ENCODE measurements at regions not wholly inside any gene's neighbourhood (a gene's known extent, or its start where the extent isn't known, plus 50 kb on each side); places are given as distances from the start of the nearest gene placed in this dataset.
A peak's percentile ranks its signal among the peaks of the same experiment; 100 is the strongest.
"Not testable (repeated sequence)": the region's sequence is repeated elsewhere in the genome, so short reads cannot be mapped to it uniquely, and the experiment has no call there.

DNA sequence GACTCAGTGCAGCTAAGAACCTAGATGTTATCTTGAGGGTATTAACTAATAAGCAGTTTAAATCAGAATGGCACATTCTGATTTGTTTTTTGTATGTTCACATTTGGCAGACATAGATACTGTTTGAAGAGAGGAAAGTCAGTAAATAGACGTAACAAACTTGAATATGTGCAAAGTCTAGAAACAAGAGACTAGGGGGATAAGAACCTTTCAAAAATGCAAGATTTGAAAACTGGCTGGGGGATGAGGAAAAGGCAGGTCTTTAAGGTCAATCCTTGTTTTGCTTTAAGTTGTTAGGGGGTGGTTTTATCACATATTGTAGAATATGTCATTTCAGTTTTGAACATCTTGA is 136.5 kb downstream of the ZNF92 start:
- not testable (repeated sequence) for DNase-seq

DNA sequence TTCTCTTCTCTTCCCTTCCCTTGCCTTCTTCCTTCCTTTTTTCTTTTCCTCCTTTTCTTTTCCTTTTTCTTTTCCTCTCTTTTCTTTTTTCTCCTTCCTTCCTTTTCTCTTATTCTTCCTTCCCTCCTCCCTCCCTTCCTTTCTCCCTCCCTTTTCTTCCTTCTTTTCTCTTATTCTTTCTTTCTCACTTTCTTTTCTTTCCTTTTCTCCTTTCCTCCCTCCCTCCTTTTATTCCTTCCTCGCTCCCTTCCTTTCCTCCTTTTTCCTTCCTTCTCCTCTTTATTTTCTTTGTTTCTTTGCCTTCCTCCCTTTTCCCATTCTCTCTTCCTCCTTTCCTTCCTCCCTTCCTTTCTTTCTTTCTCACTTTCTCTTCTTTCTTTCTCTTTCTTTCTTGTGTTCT is 146.1 kb downstream of the ZNF92 start:
- not testable (repeated sequence) for DNase-seq

DNA sequence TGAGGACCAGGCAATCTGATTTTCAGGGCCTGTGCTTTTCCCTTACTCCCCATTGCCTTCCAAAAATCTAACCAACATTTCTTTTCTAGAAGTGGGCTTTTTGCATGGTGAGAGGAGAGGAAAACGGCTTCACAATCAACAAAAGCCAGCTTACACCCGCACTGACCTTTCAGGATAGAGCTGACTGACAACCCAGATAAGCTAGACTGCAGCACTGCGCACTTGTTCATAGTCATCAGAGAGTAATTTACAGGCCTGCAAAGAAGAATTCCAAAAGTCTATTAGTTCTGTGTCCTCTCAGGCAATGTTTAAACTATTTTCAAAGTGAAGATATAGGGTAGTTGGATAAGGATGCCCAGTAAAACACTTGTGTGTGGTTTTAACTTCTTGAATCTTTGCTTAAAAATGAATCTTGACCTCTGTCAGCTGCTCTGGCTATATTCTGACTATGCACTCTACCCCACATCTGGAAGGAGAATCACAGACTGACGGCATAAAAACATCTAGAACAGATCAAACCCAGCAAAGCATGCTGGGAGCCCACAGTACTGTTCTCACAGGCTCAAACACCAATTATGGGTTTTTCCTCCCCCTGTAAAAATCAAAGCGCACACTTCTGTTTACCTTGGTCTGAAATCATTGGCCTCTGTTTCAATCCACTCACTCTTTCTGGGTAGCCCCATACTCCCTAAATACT is 172.0 kb downstream of the ZNF92 start:
- not testable (repeated sequence) for DNase-seq

DNA sequence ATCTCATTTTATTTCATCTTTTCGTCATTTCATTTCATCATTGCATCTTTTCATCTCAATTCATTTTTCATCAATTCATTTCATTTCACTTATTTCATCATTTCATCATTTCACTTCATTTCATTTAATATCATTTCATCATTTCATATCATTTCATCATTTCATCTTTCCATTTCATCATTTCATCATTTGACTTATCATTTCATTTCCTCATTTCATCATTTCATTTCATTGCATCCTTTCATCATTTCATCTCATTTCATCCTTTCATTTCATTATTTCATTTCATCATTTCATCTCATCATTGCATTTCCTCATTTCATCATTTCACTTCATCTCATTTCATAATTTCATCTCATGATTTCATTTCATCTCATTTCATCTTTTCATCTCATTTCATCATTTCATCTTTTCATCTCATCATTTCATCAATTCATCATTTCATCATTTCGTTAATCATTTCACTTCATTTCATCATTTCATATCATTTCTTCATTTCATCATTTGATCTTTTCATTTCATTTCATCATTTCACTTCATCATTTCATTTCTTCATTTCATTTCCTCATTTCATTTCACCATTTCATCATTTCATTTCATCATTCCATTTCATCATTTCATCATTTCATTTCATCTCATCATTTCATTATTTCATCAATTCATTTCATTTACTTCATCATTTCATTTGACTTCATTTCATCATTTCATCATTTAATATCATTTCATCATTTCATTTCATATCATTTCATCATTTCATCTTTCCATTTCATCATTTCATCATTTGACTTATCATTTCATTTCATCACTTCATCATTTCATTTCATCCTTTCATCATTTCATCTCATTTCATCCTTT is 176.2 kb downstream of the ZNF92 start:
- DNase-seq, result not testable (repeated sequence)

DNA sequence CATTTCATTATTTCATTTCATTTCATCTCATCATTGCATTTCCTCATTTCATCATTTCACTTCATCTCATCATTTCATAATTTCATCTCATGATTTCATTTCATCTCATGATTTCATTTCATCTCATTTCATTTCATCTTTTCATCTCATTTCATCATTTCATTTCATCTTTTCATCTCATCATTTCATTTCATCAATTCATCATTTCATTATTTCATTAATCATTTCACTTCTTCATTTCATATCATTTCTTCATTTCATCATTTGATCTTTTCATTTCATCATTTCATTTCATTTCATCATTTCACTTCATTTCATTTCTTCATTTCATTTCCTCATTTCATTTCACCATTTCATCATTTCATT is 176.8 kb downstream of the ZNF92 start:
- DNase-seq, result not testable (repeated sequence)

DNA sequence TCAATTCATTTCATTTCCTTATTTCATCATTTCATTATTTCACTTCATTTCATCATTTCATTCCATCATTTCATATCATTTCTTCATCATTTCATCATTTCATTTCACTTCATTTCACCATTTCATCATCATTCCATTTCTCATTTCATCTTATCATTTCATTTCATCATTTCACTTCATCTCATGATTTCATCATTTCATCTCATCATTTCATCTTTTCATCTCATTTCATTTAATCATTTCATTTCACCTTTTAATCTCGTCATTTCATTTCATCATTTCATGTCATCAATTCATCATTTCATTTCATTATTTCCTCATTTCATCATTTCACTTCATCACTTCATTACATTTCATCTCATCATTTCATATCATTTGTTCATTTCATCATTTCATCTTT is 177.4 kb downstream of the ZNF92 start:
- not testable (repeated sequence) for DNase-seq

DNA sequence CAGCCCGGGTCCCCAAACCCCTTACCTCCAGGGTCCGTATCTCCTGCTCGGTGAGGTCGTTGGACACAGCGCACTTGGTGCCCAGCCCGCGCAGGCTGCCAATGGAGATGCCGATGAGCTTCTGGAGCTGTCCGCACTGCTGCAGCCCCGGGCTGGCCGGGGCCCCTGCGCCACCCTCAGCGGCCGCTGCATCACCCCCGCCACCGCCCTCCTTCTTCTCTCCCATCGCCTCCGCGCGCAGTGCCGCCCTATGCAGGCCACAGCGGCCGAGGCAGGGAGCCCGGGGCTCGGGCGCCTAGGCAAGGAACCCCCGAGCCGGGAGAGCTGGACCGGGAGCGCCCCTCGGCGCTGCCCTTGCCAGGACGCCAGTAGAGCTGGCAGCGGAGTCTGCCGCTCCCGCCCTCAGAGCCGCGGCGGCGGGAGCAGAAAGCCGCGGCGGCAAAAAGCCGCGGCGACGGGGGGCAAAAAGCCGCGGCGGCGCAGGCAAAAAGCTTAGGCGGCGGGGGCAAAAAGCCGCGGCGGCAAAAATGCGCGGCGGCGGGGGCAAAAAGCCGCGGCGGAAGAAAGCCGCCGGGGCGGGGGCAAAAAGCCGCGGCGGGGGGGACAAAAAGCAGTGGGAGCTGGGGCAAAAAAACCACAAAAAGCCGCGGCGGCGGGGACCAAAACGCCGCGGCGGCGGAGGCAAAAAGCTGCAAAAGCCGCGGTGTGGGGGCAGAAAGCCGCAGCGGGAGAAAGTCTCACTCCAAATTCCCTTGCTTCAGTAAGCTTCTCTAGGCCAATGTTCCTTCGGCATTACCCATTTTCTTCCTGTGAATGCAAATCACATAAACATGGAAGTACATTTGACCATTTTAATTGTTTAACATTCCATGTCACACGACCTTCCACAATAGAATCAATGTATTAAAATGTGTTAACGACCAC is 181.2 kb downstream of the ZNF92 start:
- not testable (repeated sequence) for DNase-seq

DNA sequence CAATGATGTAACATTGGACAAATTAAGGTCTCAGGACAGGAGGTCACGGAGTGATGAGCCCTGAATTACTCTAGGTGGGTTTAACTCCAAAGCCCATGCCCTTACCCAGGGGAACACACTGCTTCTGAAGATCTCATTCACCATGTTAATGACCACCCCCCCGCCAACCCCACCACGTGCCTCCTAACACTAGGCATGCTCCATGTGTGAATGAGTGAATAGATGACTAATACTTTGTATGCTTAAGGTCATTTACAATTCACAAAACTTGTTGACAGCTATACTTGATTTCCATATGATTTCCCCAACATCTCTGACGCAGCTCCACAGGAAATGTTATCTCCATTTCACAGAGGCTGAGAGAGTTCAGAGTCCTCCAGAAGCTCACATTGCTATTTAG is 184.9 kb downstream of the ZNF92 start:
- not testable (repeated sequence) for DNase-seq

DNA sequence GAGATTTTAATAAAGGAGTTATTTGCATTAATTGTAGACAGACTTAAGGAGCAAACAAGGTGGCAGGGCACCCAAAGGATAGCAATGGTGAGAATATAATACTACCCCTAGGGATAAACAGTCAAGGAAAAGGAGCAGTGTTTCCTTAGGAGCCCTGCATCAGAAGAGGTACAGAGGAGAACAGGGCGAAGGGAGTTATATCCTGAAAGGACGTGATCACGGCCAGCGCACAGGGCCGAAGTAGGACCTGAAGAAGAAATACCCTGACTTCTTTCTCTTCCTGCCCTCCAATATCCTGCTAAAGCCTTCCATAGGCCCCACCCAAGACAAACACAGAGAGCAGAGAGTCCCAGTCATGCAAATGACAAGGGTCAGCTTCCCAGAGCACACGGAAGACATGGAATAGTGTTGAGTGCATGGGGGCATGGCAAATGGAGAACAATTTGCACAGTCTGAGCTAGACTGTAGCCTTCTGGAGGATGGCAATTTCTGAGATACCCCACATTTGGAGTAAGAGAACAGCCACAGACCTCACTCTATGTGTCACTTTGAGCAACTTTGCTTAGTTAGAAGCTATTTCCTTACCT is 188.2 kb downstream of the ZNF92 start:
- not testable (repeated sequence) for DNase-seq

DNA sequence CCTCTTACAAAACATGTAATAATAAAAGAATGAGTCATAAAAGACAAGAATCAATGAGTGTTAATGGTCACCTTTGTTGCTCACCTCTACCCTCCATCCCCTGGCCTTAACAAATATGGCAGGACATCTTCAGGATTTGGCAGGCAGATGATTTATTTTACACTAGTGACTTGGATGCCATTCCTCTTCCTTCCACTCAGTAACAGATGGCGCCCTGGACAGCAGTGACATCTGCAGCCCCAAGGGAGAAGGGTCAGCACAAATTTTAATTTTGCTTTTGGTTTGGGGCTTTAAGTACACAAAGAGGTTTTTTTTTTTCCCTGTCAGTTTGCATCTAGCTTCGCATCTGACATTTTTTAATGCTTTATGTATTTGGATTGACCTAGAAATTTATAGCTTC is 188.9 kb downstream of the ZNF92 start:
- DNase-seq, result not testable (repeated sequence)

DNA sequence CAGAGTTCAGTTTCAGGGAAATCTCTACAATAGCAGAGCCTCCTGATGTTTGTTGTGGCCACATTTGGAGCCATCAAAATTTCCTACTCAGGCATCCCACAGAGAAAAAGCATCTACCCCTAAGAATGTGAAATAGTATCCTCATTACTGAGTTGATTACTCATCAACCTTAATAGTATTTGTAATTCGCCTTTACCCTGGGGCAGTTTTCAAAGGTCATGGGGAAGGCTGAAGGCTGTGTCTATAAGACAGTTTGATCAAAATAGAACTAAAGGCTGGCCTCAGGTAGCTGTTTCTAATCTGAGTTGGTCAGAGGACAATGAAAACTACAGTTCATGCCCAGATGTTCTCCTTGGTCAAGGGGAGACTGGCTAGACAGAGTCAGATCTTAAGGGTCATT is 189.7 kb downstream of the ZNF92 start:
- DNase-seq, result not testable (repeated sequence)

DNA sequence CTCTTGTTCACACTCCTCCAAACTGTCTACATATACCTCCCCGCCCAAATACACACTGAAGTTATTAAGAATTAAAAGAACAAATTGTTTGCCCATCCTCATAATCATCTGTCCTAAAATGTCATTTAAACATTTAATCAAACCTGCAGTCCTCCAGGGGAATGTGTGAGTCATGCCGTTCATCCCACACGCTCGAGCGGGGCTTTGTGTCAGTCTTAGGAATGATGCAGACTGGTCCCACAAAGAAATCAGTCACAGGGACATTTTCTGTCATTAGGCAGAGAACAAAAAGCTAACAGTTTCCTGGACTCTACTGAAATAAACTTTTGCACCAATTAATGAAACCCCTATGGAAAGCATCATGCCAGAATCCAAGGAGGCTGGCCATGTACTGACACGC is 194.6 kb downstream of the ZNF92 start:
- not testable (repeated sequence) for DNase-seq

DNA sequence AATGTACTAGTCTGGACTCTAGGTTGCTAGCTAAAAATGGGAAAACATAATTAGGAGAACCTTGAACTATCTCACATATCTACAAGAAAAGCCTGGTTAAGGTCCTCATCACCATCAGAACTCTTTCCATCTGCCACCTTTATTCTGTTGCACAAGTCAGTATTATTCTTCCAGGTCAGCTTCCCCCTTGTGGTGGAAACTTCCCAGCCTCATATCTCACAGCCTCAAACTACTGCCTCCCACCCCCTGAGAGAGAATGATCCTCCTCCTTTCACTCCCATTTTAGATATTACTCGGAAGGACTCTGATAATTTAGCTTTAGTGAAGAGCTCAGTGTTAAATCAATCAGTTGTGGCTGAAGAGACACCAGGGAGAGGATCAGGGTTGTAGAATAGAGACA is 197.3 kb downstream of the ZNF92 start:
- DNase-seq, result not testable (repeated sequence)

DNA sequence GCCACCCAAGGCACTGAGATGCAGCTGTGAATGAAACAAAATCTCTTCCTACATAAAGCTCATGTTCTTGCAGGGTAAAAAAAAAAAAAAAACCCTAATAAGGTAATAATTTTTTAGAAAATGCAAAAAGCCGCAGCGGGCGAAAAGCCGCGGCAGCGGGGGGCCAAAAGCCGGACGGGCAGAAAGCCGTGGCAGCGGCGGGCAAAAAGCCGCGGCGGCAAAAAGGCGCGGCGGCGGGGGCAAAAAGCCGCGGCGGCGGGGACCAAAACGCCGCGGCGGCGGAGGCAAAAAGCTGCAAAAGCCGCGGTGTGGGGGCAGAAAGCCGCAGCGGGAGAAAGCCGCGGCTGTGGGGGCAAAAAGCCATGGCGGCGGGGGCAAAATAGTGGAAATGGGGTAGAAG is 198.9 kb downstream of the ZNF92 start:
- peak in 1 of 3 donors; percentile 2 for DNase-seq

DNA sequence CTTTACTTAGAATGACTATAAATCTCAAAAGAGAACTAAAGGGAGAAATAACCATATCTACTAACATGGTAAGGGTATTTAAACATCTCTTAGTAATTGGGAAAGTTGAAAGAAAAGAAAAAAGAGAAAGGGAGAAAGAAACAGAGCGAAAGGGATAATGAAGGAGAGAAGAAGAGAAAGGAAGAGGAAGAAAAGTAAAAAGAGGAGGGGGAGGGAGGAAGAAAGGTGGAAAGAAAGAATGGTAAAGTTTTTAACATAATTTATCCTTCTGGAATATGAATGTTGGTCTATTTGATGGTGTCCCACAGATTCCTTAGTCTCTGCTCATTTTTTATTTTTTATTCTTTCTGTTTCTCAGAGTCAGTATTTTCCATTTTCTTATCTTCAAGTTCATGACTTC is 202.7 kb downstream of the ZNF92 start:
- not testable (repeated sequence) for DNase-seq

DNA sequence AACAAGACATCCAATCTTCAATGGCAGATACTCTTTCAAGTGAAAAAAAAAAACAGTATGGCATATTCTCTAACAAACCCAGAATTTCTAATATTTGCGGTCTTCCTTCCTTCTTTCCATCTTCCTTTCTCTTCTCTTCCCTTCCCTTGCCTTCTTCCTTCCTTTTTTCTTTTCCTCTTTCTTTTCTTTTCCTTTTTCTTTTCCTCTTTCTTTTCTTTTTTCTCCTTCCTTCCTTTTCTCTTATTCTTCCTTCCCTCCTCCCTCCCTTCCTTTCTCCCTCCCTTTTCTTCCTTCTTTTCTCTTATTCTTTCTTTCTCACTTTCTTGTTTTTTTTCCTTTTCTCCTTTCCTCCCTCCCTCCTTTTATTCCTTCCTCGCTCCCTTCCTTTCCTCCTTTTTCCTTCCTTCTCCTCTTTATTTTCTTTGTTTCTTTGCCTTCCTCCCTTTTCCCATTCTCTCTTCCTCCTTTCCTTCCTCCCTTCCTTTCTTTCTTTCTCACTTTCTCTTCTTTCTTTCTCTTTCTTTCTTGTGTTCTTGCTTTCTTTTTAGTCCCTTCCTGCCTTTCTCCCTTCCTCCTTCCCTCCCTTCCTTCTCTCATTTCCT is 209.0 kb downstream of the ZNF92 start:
- DNase-seq, result not testable (repeated sequence)

DNA sequence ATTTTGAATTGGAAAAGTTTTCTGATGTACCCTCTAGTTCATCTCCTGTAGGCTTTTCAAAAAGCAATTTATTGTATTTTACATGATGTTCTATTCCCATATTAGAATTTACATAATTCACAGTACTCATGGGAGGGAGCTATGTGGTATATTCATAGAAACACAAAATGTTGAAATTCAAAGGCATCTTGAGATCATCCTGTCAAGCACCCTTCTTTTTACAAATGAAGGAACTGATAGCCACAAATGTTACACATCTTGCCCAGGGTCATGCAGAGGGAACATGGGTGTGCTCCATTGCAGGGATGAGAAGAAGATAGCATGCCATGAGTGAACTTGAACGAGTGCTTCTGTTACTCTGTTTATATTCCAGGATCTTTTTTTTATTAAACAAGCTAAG is 228.8 kb downstream of the ZNF92 start:
- DNase-seq, result not testable (repeated sequence)

DNA sequence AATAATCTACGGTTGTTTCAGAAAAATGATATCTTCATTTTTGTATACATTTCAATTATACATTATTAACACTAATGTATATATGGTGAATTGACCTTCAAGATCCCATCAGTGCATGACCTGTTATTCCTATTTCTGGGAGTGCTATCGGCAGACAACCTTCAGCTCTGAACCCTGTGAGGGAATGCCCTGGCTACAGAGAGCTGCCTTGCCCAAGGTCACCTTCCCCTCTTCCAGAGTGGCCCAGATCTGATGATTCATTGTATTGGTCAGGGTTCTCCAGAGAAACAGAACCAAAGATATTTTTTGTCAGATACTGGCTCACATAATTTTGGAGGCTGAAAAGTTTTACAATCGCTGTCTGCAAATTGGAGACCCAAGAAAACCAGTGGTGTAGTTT is 235.5 kb downstream of the ZNF92 start:
- DNase-seq, result no peak

DNA sequence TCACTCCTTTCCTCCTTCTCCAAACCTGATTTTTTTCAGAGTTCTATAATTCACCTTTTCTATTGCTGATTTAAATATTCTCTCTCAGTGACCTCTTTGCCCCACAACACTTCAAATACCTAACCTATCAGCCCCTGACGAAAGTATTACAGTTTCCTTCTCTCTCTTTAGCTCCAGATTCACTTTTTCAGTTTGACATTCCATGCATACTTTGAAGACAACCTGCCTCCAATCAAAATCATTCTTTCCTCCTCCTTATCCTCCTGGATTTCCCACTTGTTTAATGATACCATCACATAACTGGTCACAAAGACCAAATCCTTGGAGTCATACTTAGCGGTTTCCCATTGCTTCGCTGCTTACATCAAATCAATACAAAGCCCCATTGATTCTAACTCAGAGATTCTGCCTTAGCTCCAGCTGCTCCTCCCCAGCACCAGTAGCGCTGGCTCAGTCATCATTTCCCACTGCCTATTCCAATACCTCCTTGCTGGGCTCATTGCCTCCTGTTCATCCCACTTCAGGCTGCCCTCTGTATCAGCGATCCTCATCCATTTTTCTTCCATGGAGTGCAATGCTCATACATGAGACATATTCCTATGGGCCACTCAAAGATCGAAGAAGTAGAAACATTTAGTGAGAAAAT is 240.1 kb downstream of the ZNF92 start:
- DNase-seq, result not testable (repeated sequence)

DNA sequence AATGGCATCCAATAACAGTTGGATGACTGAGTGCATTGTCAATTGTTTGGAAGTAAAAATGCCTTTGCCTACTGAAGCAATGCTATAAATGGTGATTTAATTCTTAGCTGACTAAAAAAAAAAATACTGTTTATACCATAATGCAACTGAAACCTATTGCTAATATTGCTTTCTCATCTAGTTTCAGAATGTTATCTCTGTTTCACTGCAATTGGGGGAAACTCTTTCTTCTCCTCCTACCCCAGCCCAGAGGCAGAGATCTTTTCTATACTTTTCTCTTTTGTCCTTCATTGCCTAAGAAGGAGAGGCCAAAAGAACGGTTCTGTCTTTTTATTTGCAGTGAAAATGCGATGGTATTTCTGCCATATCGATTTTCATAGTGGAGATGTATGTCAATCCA is 242.5 kb downstream of the ZNF92 start:
- DNase-seq, result not testable (repeated sequence)

DNA sequence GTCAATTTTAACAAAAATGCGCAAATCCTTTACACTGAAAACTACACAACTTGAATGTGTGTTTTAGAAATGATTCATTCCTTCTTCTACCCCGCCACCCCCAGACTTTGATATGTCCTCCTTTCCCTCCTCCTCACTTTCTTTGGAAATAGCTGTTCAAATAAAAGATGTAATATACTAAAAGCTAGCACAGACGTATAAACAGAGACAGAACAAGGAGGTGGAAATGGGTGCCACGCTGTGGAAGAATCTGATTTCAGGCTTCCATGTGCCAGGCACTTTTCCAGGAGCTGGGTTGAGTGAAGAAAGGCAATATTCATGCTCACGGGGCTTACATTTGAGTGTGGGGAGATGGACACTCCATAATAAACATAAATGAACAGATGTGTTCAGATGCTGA is 246.6 kb downstream of the ZNF92 start:
- DNase-seq, result not testable (repeated sequence)
